ENCODE measurements at regions not wholly inside any gene's neighbourhood (a gene's known extent, or its start where the extent isn't known, plus 50 kb on each side); places are given as distances from the start of the nearest gene placed in this dataset.

- TF ChIP-seq CTCF (IDR thresholded peaks at IDR 0.05; ENCODE audit: insufficient read depth, low read length) (no peak), POLR2AphosphoS5 (IDR thresholded peaks at IDR 0.05; ENCODE audit: low read depth) (no peak), REST (IDR thresholded peaks at IDR 0.05; ENCODE audit: insufficient replicate concordance, low read depth) (no peak), GABPA (IDR thresholded peaks at IDR 0.05; ENCODE audit: low read depth) (no peak), SPI1 (IDR thresholded peaks at IDR 0.05; ENCODE audit: borderline replicate concordance, low read depth) (no peak)
These were observed 86.5 kb upstream of the E2F8 start for GRCh38 chr11:19327280-19327679.

Data from HL-60 (cell line).